NCI-H1694 treated with DMSO at 0.1 percent for 48 hours (cell line): ENCODE measurements at regions not wholly inside any gene's neighbourhood (a gene's known extent, or its start where the extent isn't known, plus 50 kb on each side); places are given as distances from the start of the nearest gene placed in this dataset.
A peak's percentile ranks its signal among the peaks of the same experiment; 100 is the strongest.
"Not testable (repeated sequence)": the region's sequence is repeated elsewhere in the genome, so short reads cannot be mapped to it uniquely, and the experiment has no call there.

Experiments
- DNase-seq: peaks from one replicate; lab custom pipeline; 2025; lab: John Stamatoyannopoulos, UW

- DNase-seq = no peak
Observed at GRCh38 chr10:23955456-23956225, 253.3 kb upstream of the KIAA1217 start.

- no peak for DNase-seq
Observed at GRCh38 chr10:23965123-23965522, 243.8 kb upstream of the KIAA1217 start.

GRCh38 chr10:23965880-23966279, 243.1 kb upstream of the KIAA1217 start:
- peak; percentile 1 for DNase-seq

- peak; percentile 4 for DNase-seq
Observed at GRCh38 chr10:23966504-23967051, 242.4 kb upstream of the KIAA1217 start.

- no peak for DNase-seq
Observed at GRCh38 chr10:23968301-23968700, 240.6 kb upstream of the KIAA1217 start.

GRCh38 chr10:23974746-23975272, 234.1 kb upstream of the KIAA1217 start:
- no peak for DNase-seq

GRCh38 chr10:23975431-23975830, 233.5 kb upstream of the KIAA1217 start:
- DNase-seq = no peak

GRCh38 chr10:23976275-23976674, 232.7 kb upstream of the KIAA1217 start:
- DNase-seq = no peak

GRCh38 chr10:23978317-23978716, 230.6 kb upstream of the KIAA1217 start:
- DNase-seq = no peak

- DNase-seq = no peak
Observed at GRCh38 chr10:23980094-23980493, 228.8 kb upstream of the KIAA1217 start.

- no peak for DNase-seq
Observed at GRCh38 chr10:23981520-23982309, 227.2 kb upstream of the KIAA1217 start.

- not testable (repeated sequence) for DNase-seq
Observed at GRCh38 chr10:23984405-23984804, 224.5 kb upstream of the KIAA1217 start.

- no peak for DNase-seq
Observed at GRCh38 chr10:23988006-23988405, 220.9 kb upstream of the KIAA1217 start.

GRCh38 chr10:23994459-23995046, 214.4 kb upstream of the KIAA1217 start:
- peak; percentile 29 for DNase-seq

- no peak for DNase-seq
Observed at GRCh38 chr10:23999445-23999844, 209.5 kb upstream of the KIAA1217 start.

- no peak for DNase-seq
Observed at GRCh38 chr10:24000271-24000813, 208.6 kb upstream of the KIAA1217 start.

- DNase-seq = no peak
Observed at GRCh38 chr10:24006741-24007140, 202.2 kb upstream of the KIAA1217 start.

GRCh38 chr10:24007359-24007758, 201.6 kb upstream of the KIAA1217 start:
- no peak for DNase-seq

GRCh38 chr10:24008164-24009091, 200.5 kb upstream of the KIAA1217 start:
- DNase-seq = no peak

GRCh38 chr10:24009115-24009514, 199.8 kb upstream of the KIAA1217 start:
- no peak for DNase-seq

GRCh38 chr10:24009736-24010135, 199.2 kb upstream of the KIAA1217 start:
- DNase-seq = no peak
